DMS53 treated with DMSO at 0.1 percent for 48 hours (cell line): ENCODE measurements at regions not wholly inside any gene's neighbourhood (a gene's known extent, or its start where the extent isn't known, plus 50 kb on each side); places are given as distances from the start of the nearest gene placed in this dataset.
"Not testable (repeated sequence)": the region's sequence is repeated elsewhere in the genome, so short reads cannot be mapped to it uniquely, and the experiment has no call there.

ENCODE experiments used
- DNase-seq: peaks from one replicate; lab custom pipeline; 2025; ENCODE audit not compliant: unreplicated experiment; lab: John Stamatoyannopoulos, UW

DNA sequence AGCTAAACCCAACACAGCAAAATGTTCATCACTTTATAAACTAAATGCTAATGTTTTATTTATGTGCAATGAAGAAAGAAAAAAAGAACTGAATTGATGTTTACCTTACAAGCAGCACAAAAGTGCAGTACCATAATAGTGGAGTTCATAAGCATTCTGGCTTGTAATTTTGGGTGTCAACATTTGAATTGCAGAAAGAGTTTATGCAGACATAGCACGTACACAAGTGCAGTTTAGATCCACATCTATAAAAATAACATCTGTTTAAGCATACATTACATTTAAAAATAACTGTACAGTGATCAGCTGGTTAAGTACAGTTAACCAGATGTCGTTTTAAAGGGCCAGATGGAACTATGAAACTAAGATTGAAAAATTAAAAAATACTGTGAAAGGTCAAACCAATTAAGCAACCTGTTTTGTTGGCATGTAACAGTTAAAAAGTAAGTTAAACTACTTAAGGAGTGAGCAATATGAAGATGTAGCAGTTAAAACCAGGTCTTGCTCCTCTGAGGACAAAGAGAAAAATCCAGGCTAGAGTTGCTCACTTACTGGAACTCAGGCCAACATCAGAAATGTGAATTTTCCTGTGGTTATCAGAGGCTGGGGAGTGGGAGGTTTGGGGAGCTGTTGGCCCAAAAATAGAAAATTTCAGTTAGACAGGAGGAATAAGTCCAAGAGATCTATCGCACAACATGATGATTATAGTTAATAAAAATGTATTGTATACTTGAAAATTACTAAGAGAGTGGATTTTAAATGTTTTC is 204.9 kb upstream of the MDFIC2 start:
- DNase-seq, result no peak

DNA sequence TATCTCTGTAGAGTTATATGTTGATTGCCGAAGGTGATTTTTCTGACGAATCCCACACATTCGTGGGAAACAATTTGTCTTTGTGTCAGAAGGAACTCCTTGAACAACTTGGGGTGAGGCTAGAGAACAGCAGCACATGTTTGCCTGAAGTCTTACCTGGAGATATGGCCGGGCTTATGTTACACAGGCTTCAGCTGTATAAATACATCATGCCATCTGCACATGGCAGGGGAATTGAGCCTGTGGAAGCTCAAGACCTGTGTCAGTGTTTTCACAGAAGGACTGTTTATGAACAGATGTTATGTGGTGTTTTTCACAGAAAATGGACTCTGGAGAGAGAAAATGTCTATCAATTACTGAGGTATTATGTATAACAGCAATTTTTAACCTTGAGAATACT is 203.6 kb upstream of the MDFIC2 start:
- DNase-seq, result no peak

DNA sequence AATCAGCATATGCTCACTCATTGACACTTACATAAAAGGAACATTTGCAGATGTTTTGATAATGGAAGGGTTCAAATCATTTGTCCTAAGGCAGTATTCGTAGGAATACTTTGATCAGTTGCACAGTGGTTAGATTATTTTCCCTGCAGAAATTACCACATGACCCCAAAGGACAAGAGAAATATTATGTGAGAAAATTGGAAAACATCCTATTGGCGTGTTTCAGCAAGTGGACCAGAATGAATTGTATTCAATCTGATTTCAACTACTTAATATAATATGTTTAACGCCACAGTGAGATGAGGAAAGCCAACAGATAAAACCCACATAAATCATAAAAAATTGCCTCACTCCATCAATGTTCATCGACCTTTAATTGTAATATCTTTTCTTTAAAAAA is 195.0 kb upstream of the MDFIC2 start:
- DNase-seq, result no peak

DNA sequence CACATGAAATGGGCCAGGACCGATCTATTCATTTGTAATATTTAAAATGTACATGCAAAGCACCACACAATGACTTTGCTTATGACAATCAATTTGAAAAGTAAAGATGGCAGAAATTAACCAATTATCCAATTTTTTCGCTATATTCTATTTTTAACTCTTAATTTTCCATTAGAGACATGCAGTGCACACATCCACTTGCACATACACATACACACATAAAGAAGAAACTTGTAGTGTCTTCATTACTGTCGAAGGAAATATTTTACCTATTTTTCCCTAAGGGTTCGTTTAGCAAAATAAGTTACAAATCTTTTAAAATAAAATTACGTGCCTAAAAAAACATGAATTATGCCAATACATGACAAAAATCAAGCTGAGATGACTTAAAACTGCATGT is 194.3 kb upstream of the MDFIC2 start:
- DNase-seq, result no peak

DNA sequence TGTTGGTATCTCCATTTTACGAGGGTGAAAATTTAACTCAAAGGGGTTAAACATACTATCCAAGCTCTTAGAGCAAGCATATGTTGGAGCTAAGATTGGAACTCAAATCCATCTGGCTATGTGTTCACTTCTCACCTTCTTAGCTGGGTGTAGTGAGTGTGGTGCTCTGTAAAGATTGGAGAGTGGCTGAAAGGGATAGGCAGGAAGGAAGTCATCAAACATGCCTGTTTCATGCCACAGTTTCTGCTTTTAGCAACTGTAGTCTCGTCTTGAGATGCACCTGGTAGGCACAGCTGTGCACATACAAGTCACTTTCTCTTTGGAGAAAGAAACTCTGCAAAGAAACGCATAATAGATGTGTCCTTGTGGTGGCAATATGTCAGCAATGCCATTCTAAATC is 189.1 kb upstream of the MDFIC2 start:
- DNase-seq, result no peak

DNA sequence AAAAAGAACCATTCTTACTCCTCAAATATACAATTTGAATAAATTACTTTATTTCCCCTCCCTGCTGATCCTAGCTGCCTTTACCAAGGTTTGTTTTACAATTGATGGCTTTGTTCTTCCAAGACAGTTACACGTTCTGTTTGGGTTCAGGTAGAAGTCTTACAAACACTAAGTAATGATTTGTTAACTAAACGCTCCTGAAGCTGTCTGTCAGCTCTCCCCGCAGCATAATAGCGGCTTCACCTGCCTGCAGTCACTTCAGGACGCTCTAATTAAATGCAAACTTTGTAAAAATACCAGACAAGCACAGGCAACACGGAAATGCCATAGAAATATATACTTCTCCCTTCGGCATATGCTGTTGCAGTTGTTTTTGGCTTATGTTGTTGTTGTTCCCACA is 176.4 kb upstream of the MDFIC2 start:
- DNase-seq, result no peak

DNA sequence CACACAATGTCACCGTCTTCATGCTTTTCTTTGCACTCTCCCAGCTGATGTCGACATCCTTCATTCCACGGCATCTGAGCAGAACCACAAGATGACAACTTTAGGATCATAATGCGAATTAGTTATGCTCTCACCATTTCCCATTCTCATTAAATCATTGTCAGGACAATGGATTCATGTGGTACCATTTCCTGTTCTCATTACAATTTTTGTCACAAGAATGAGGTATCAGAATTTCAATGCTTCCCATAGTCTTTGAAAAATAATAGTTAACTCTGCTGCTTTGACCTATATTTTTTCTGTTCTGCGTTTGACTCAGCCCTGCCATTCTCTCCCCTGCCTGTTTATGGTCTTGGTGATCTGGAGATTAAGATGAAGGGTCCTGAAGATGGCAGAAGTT is 175.7 kb upstream of the MDFIC2 start:
- DNase-seq, result no peak

DNA sequence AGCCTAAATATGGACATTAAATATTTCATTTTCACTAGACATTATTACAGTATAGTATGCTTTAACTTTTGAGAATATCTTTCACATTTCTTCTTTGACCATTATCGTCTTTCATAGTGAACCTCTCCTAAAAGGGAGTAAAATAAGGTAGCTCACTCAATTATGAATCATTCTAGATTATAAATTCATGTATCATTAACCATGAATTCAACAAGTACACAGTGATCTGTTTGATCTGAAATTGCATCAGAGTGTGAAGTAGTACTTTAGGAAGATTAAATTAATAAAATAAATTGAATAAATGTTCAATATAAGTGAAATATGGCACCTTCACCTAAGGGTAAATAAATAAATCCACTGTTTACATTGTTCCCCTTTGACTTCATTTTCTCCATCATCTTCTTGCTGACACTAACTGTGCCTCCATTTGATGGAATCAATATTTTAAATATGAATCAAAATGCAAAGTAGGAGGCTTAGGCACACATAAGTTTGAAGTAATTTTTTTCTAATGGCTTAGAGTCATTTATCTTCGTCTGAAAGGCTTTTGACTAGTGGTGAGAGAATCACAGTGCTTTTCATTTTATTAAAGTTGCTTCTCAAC is 174.1 kb upstream of the MDFIC2 start:
- no peak for DNase-seq

DNA sequence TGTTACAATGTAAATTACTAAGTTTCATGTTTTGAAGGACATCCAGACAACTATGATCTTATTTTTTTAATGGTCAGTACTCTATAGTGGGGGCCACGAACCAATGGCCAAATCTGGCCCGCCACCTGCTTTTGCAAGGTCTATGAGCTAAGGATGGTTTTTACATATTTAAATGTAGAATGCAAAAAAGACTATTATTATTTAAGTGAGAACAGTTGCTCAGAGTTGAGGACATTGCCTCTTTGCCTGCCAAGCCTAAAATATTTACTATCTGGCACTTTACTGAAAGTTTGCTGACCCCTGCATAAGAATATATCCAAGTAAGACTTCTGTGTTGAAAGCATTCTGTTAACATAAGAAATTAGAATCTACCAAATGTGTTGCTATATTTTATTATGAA is 163.7 kb upstream of the MDFIC2 start:
- no peak for DNase-seq

DNA sequence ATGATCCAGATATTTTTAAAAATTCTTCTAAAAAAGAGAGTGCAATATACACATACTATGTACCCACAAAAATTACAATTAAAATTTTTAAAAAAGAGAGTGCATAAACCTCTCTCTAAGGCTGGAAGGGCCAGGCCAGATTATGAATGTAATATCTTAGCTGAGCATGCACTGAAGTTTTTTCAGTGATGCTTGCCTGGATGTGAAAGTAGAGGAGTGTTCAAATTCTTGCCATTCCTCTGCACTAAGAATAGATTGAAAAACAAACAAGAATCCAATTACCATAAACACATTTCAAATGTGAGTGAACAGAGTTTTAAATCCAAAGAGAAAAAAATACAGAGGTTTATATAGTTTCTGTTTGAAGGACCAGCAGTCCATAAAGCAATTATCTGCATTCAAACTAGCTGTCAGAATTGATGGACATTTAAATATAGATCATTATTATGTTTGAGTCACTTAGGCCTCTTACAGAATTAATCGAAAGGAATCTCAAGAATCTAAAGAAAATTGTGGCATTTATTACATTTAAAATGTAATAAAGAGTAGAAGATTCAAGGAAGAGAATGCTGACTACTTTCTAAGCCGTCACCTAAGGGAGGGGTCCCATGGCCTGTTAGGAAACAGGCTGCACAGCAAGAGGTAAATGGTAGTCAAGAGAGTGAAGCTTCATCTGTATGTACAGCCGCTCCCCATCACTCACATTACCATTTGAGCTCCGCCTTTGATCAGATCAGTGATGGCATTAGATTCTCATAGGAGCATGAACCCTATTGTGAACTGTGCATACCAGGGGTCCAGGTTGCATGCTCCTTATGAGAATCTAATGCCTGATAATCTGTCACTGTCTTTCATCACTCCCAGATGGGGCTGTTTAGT is 159.3 kb upstream of the MDFIC2 start:
- DNase-seq, result no peak

DNA sequence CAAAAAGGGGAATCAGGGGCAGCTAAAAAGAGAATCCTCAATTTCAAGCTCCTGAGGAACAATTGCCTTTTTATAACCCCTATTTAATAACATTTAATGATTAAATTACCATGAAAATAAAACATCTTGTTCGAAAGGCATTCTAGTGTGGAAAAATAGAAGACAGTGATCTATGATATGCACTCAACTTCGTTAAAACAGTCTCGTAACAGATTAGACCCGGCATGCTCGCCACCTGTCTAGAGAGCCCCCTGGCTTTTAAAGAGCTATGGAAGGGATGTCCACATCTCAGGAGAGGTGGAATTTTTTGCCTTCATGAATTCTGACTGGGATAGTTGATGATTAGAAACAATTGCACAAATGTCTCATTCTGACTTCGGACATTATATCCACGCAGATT is 153.7 kb upstream of the MDFIC2 start:
- no peak for DNase-seq

DNA sequence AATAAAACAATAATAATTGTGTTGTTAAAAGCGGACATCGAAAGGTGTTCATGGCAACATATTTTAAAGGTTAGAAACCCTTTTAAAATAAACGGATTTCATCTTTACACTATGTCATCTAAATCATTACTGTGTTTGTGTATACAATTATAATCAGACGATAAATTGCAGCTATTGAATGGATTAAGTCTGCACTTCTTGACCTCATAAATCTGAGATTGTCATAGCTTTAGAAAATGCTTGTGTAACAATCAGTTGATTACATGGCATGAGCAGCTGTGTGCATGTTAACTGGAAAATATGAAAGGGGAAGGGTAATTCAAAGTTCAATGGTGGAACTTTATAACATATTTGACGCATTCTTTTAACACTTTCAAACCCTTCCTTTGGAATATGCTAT is 152.4 kb upstream of the MDFIC2 start:
- DNase-seq, result no peak

DNA sequence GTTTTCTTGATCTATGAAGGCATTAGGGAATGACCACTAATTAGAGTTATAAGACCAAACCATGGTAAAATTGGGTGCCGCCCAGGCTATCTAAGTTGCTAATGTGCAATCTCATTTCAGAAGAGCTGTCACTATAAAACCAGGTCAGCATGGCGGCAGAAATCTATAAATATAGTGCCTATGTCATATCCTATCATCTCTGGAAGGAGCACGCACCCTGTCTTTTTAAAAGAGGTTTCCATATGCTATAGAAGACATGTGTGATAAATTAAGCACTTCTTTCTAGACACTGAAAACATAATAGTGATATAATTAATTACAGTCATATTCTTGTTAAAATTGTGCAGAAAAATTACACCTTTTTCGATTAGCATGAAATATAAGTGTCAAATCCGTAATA is 152.0 kb upstream of the MDFIC2 start:
- no peak for DNase-seq

DNA sequence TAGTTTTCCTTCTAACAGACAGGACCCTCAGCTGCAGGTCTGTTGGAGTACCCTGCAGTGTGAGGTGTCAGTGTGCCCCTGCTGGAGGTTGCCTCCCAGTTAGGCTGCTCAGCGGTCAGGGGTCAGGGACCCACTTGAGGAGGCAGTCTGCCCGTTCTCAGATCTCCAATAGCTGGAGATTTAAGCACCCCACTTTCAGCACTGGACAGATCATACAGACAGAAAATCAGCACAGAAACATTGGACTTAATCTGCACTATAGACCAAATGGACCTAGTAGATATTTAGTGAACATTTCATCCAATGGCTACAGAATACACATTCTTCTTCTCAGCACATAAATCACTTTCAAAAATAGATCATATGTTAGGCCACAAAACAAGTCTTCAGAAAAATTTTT is 137.8 kb upstream of the MDFIC2 start:
- DNase-seq, result not testable (repeated sequence)

DNA sequence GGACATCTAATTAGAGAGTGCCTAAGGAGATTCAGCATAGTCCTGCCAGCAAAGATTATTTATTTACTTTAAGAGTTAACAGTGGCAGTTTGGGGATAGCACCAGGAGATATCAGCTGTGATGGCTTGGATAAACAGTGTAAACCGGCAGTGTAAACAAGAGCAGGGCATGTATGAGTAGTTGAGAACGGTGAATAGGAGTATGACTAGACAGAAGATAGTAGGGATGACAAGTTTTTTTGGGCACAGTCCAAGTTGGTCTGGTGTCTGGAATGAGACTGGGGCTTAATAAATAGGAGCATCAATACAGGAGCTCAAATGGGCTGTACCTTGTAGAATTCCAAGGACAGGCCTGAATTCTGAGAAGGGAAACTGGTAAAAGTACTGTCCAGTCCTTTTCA is 123.0 kb upstream of the MDFIC2 start:
- not testable (repeated sequence) for DNase-seq

DNA sequence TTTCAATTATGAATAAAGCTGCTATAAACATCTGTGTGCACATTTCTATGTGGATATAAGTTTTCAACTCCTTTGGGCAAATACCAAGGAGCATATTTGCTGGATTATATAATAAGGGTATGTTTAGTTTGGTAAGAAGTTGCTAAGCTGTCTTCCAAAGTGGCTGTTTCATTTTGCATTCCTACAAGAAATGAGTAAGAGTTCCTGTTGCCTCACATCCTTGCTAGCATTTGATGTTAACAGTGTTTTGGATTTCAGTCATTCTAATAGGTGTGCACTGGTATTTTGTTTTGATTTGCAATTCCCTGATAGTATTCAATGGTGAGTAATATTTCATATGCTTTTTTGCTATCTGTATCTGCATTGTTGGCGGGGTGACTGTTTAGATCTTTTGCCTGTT is 120.7 kb upstream of the MDFIC2 start:
- no peak for DNase-seq

DNA sequence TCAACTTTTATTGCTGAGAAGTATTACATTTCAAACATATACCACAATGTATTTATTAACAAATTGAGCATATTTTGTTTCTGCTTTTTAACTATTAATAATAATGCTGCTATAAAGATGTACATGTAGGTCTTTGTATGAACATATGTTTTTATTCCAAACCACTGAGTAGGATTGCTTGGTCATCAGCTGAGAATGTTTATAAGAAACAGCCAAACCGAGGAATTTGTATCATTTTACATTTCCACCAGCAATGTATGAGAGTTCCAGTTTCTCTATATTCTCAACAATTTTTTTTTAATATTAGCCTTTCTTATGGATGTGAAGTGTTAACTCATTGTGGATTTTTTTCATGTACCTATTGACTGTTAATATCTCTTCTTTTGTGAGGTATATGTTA is 119.5 kb upstream of the MDFIC2 start:
- no peak for DNase-seq

DNA sequence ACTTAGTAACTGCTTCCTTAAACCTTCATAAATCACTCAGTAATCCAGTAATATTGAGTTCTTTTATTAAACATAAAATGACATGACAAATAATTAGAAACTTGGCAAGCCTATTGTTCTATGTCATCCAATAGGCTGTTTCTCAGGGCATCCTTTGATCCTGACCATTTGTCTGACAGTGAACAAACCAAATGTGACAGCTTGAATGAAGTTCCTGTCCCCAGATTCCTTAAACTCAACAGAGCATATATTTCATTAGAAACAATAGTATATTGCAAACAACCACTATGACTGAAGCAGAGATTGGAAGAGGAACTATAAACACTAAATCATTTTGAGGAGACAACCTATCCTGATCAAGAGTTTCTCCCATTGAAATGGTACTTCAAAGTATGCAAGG is 113.6 kb upstream of the MDFIC2 start:
- DNase-seq, result no peak

DNA sequence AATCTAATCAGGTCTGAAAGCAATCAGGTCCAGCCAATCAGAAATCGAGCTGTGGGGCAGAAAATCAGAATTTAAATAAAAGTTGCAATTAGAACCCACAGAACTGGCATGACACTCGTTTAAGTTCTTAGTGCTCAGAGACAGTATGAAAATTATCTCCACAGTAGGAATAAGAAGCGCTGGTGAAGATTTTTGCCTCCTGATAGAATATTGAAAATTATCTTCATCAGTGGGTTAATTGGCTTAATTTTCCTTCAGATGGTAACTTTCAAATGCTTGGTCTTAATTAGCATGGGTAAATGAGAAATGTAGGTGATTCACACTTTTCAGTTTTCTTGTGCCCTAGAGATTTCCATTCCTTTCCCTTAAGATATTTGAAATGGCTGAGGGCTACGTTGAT is 109.1 kb upstream of the MDFIC2 start:
- no peak for DNase-seq

DNA sequence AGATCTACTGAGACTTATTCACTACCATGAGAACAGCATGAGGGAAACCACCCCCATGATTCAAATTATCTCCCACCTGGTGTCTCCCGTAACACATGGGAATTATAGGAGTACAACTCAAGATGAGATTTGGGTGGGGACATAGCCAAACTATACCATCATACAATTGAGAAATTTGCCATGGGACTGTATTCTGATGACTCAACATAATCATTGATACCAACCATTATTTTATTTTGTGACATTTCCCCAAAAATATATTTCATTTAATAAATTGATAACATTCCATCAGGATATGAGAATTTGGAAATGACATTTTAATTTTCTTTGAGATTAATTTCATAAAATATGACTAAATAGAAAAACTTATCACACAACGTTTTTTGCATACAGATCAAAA is 96.6 kb upstream of the MDFIC2 start:
- DNase-seq, result no peak

DNA sequence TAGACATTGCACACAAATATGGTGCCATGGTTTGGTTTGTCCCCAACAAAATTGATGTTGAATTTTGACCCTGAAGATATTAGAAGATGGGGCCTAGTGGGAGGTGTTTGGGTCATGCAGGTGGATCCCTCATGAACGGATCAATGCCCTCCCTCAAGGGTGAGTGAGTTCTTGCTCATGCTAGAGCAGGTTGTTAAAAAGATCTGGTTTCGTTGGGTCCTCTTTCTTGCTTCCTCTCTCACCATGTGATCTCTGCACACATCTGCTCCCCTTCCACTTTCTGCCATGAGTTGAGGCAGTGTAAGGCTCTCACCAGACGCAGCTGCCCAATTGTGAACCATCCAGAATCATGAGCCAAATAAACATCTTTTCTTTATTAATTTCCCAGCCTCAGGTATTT is 87.8 kb upstream of the MDFIC2 start:
- no peak for DNase-seq
